Sigmoid colon (tissue), 6 donors: ENCODE measurements at regions not wholly inside any gene's neighbourhood (a gene's known extent, or its start where the extent isn't known, plus 50 kb on each side); places are given as distances from the start of the nearest gene placed in this dataset.

ENCODE experiments used
- DNase-seq: peaks from one replicate; pipeline ENCODE4 v3.0.0-alpha.2; 2019
- H3K27ac ChIP-seq, 4 donors: fragments of 200-600 bp; sonication (generic); one replicate each; pipeline ENCODE4 v1.5.1; 2016 to 2019; ENCODE audit warnings: mild to moderate bottlenecking in 1 of 4
- H3K27me3 ChIP-seq, 3 donors: fragments of 200-600 bp; sonication (generic); one replicate each; pipeline ENCODE4 v1.5.1; 2019; ENCODE audit warnings: mild to moderate bottlenecking in 1 of 3
- H3K36me3 ChIP-seq, 4 donors: fragments of 200-600 bp; sonication (generic); one replicate each; pipeline ENCODE4 v1.5.1; 2016 to 2019
- H3K4me1 ChIP-seq, 4 donors: fragments of 200-600 bp; sonication (generic); one replicate each; pipeline ENCODE4 v1.5.1; 2017 to 2019
- H3K4me3 ChIP-seq, 4 donors: fragments of 200-600 bp; sonication (generic); one replicate each; pipeline ENCODE4 v1.5.1; 2017 to 2019; ENCODE audit warnings: mild to moderate bottlenecking in 2 of 4, moderate library complexity in 1 of 4
- H3K9me3 ChIP-seq, 4 donors: fragments of 200-600 bp in 3 of 4; sonication (generic) in 3 of 4; one replicate each; pipeline versions ENCODE4 v1.5.1 to v1.6.1; 2013 to 2019
- EP300 ChIP-seq, 4 donors: sonication (generic); formaldehyde crosslinking; IDR thresholded peaks; one replicate each; pipeline ENCODE4 v1.6.1; 2017; ENCODE audit warnings: antibody characterized with exemption in 4 of 4
- POLR2A ChIP-seq, 2 donors: fragments of 450-650 bp; IDR thresholded peaks; one replicate each; pipeline ENCODE4 v1.6.1; 2016; ENCODE audit warnings: antibody characterized with exemption in 2 of 2, mild to moderate bottlenecking in 2 of 2, moderate library complexity in 2 of 2
- POLR2AphosphoS5 ChIP-seq, 4 donors: sonication (generic); formaldehyde crosslinking; IDR thresholded peaks; one replicate each; pipeline ENCODE4 v1.6.1; 2017; ENCODE audit warnings: antibody characterized with exemption in 4 of 4
- WGBS, 2 donors: extraction: QIAGEN DNeasy Blood & Tissue Kit; methylation state at CpG; one replicate each; pipeline ENCODE4 v1.1.7; 2013; 5-methylcytosine and 5-hydroxymethylcytosine counted together
- intact Hi-C: fragments of 100-400 bp; cut with DNase I; formaldehyde crosslinking; loops from one replicate; pipeline ENCODE4 v1.15.1; 2023
- TF ChIP-seq, protein P1 (sequence below), 4 experiments: fragments of 450-650 bp in 3 of 4; fragments of 200-600 bp in 1 of 4; IDR thresholded peaks; one replicate each; pipeline ENCODE4 v1.5.1; 2016 to 2019; ENCODE audit warnings: antibody characterized with exemption in 4 of 4, mild to moderate bottlenecking in 3 of 4, moderate library complexity in 2 of 4
- donor health status: healthy with polysubstance abuse.
- donor health status: healthy.

DNA sequence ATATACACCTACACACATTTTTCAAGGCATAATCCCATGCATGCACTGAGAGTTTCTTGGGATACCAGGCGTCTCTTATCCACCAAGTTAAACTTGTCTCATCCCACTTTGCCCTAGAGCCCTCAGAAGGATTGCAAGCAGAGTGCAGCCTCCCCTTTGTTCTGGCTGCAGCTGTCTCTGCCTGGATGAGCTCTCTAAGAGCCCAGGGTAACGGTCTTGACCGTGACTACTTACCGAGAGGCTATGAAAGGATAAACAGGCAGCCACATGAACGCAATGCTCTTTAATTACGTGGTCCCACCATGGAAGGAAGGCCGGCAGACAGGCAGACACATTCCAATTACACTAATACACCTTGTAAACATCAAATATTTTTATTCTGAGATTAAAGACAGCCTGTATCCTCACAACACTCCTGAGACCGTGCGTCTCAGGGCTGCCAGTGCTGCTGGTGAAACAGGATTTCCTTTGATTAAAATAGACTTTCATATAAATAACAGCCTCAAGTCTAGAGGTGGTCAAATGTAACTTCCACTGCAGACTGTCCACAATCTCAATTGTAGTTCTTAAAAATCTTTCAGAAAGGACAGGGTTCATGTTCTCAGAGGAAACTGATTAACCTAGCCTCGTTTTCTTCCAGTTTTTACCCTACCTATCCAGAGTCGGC is 210.0 kb upstream of the PRDM1 start:
- 49 to 61% methylated on average over 11 of the region's 11 CpGs for WGBS, 2 donors
- Histone ChIP-seq H3K27ac (no peak overlapping the region), H3K4me1 (no peaks in the 10 kb centered on the region), H3K4me3 (no peak overlapping the region), H3K9me3 (no peaks in the 10 kb centered on the region), H3K36me3 (no peaks in the 10 kb centered on the region), H3K27me3 (no peaks in the 10 kb centered on the region)
- TF ChIP-seq, protein P1, sequence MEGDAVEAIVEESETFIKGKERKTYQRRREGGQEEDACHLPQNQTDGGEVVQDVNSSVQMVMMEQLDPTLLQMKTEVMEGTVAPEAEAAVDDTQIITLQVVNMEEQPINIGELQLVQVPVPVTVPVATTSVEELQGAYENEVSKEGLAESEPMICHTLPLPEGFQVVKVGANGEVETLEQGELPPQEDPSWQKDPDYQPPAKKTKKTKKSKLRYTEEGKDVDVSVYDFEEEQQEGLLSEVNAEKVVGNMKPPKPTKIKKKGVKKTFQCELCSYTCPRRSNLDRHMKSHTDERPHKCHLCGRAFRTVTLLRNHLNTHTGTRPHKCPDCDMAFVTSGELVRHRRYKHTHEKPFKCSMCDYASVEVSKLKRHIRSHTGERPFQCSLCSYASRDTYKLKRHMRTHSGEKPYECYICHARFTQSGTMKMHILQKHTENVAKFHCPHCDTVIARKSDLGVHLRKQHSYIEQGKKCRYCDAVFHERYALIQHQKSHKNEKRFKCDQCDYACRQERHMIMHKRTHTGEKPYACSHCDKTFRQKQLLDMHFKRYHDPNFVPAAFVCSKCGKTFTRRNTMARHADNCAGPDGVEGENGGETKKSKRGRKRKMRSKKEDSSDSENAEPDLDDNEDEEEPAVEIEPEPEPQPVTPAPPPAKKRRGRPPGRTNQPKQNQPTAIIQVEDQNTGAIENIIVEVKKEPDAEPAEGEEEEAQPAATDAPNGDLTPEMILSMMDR (IDR thresholded peaks at IDR 0.05), result no peak
- no peak for TF ChIP-seq EP300 (IDR thresholded peaks at IDR 0.05)
- TF ChIP-seq POLR2A (IDR thresholded peaks at IDR 0.05), result no peak
- TF ChIP-seq POLR2AphosphoS5 (IDR thresholded peaks at IDR 0.05), result no peak
- no peak for DNase-seq
- intact Hi-C loops, result no loop called here

DNA sequence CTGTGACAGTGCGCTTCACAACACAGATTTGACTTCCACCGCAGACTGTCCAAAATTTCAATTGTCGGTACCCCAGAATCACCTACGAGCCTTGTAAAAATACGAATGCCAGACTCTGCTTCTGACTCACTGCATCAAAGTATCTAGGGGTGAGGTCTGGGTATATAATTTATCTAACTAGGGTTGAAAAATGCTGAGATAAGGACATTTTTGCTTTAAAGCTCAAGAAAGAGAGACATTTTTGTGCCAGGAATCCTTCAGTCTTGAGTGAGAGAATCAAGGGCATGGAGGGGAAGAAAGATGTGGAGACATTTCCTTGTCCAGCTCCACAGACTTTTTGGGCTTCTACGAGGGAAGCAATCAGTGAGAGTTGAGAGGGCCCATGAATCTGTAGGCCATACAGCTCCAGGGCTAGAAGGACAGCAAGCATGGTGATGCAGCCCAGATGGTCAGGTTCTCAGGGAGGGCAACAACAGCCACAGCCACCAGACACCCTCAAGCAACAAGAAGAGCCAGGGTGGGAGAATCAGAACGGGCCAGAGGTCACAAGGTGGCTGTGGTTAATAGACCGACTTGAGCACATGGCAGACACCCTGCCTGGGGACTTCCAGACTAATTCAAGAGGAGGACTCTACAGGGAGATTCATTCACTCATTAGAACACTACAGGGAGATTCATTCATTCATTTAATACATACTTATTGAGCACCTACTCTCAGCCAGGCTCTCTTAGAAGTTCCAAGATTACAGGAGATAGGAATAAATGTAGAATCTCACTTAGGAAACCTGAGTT is 211.1 kb upstream of the PRDM1 start:
- intact Hi-C loops, result no loop called here
- H3K36me3 ChIP-seq, result no peaks in the 10 kb centered on the region
- DNase-seq, result no peak

DNA sequence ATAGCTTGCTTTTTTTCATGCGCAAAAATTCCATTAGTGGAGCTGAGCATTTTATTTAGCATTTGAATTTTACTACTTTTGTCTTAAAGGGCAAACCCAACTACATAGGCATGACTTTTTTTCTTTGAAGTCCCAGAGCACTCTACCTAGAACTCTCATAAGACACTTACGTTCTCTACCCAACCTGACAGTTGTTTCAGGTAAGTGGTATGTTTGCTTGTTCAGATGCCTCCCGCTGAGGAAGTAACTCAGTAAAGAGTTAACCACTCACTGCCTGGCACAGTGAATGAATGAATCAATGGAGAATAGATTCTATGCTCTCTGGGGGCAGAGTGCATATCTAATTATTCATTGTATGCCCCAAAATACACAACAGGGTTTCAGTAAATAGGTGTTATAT is 212.3 kb upstream of the PRDM1 start:
- no peak overlapping the region for H3K27ac ChIP-seq
- no peaks in the 10 kb centered on the region for H3K27me3 ChIP-seq
- no peaks in the 10 kb centered on the region for H3K9me3 ChIP-seq
- DNase-seq, result no peak
- H3K4me1 ChIP-seq, result no peaks in the 10 kb centered on the region
- H3K36me3 ChIP-seq, result no peaks in the 10 kb centered on the region
- WGBS, 2 donors, result 9 to 36% methylated on average over 3 of the region's 3 CpGs
- TF ChIP-seq, protein P1 (IDR thresholded peaks at IDR 0.05), result no peak
- TF ChIP-seq POLR2AphosphoS5 (IDR thresholded peaks at IDR 0.05) (no peak), POLR2A (IDR thresholded peaks at IDR 0.05) (no peak), EP300 (IDR thresholded peaks at IDR 0.05) (no peak)
- no peak overlapping the region for H3K4me3 ChIP-seq
- intact Hi-C loops, result no loop called here

More for the DNA sequence above, 211.1 kb upstream of the PRDM1 start:
- WGBS, 2 donors, result 77 to 83% methylated on average over 8 of the region's 8 CpGs
- Histone ChIP-seq H3K4me3 (no peak overlapping the region), H3K27me3 (no peaks in the 10 kb centered on the region), H3K9me3 (no peaks in the 10 kb centered on the region), H3K4me1 (no peaks in the 10 kb centered on the region), H3K27ac (no peak overlapping the region)
- TF ChIP-seq POLR2AphosphoS5 (IDR thresholded peaks at IDR 0.05), result no peak
- no peak for TF ChIP-seq EP300 (IDR thresholded peaks at IDR 0.05)

DNA sequence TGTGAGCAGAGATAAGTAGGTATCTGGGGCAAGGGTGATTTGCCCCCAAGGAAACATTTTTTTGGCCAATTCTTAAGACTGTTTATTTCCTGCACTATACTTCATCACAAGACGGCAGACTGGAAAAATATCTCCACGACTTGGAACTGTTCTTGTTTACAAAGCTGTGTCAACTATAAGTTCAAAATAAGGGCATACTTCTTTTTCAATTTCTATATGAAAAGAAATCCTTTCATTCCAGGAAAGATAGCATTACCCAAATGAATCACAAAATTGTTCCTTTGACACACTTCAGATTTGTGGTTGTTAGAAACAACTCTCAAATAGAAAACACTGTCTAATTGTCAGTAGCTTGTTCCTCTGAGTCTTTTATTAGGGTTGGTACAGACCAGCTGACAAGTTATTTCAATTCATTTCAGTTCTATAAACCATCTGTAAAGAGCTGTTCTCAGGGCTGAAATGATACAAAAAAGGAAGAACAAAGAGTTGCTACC is 212.9 kb upstream of the PRDM1 start:
- intact Hi-C loops, result no loop called here
- no peaks in the 10 kb centered on the region for H3K36me3 ChIP-seq
- no peaks in the 10 kb centered on the region for H3K9me3 ChIP-seq
- H3K4me3 ChIP-seq, result no peak overlapping the region
- H3K27ac ChIP-seq, result no peak overlapping the region
- WGBS, 2 donors, result 1 to 34% methylated on average over 2 of the region's 2 CpGs
- no peak for DNase-seq
- no peaks in the 10 kb centered on the region for H3K4me1 ChIP-seq
- no peaks in the 10 kb centered on the region for H3K27me3 ChIP-seq
- TF ChIP-seq POLR2AphosphoS5 (IDR thresholded peaks at IDR 0.05) (no peak), POLR2A (IDR thresholded peaks at IDR 0.05) (no peak), EP300 (IDR thresholded peaks at IDR 0.05) (no peak)
- TF ChIP-seq, protein P1 (IDR thresholded peaks at IDR 0.05), result no peak

DNA sequence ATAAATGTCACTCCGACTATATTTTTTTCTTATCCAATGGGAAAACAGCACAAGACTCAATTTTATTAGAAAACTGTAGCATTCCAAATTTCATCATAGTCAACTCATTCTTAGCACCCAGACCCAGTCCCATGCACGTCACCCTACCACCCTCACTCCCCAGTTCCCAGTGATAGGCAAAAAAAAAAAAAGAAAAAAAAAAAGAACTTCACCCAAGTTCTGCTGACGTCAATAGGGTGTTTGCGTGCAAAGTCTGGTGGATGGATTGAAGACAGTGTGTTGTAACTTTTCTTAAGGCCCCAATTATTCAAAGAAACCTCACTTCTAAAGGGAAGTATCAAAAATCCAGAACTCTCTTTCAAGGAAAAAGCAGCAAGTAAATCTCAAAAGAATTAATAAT is 213.9 kb upstream of the PRDM1 start:
- intact Hi-C loops, result no loop called here
- H3K4me3 ChIP-seq, result no peak overlapping the region
- DNase-seq, result peak; percentile 68
- H3K9me3 ChIP-seq, result no peaks in the 10 kb centered on the region
- H3K27me3 ChIP-seq, result no peaks in the 10 kb centered on the region
- TF ChIP-seq, protein P1 (IDR thresholded peaks at IDR 0.05), result no peak
- TF ChIP-seq EP300 (IDR thresholded peaks at IDR 0.05), result peak in 3 of 4 donors; percentile 41 to 73 (median 70)
- peak in 1 of 4 donors; percentile 17 for TF ChIP-seq POLR2AphosphoS5 (IDR thresholded peaks at IDR 0.05)
- no peak overlapping the region for H3K27ac ChIP-seq
- 40 to 59% methylated on average over 4 of the region's 4 CpGs for WGBS, 2 donors
- H3K4me1 ChIP-seq, result no peaks in the 10 kb centered on the region
- no peaks in the 10 kb centered on the region for H3K36me3 ChIP-seq
